ENCODE measurements at regions not wholly inside any gene's neighbourhood (a gene's known extent, or its start where the extent isn't known, plus 50 kb on each side); places are given as distances from the start of the nearest gene placed in this dataset.

DNA sequence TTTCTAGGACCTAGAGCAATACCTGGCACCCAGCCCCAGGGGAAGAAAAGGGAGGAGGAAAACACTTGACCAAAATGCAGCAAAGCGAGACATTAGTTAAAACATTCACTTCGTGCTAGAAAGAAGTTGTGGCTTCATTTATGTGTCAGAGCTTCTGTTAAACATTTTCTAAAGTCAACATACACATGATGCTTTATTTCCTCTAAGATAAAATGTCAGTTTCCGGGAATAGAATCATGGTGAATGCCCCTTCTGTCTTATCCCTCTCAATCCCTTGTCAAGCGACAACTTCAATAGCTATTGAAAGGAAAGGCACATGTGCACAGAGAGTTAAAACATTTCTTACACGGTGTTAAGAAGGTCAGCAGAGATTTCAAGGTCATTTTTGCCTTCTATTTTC, 404.6 kb upstream of the CWC22 start:
- no peak overlapping the region for H3K4me3 ChIP-seq (replicated peaks in 1 of 2; ENCODE audit: low read depth in 2 of 2, low read length in 2 of 2)
- peak in 1 of 2 donors; percentile 11 for DNase-seq (ENCODE audit: low read depth in 2 of 2)
- TF ChIP-seq, protein P1, sequence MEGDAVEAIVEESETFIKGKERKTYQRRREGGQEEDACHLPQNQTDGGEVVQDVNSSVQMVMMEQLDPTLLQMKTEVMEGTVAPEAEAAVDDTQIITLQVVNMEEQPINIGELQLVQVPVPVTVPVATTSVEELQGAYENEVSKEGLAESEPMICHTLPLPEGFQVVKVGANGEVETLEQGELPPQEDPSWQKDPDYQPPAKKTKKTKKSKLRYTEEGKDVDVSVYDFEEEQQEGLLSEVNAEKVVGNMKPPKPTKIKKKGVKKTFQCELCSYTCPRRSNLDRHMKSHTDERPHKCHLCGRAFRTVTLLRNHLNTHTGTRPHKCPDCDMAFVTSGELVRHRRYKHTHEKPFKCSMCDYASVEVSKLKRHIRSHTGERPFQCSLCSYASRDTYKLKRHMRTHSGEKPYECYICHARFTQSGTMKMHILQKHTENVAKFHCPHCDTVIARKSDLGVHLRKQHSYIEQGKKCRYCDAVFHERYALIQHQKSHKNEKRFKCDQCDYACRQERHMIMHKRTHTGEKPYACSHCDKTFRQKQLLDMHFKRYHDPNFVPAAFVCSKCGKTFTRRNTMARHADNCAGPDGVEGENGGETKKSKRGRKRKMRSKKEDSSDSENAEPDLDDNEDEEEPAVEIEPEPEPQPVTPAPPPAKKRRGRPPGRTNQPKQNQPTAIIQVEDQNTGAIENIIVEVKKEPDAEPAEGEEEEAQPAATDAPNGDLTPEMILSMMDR (IDR thresholded peaks at IDR 0.05; ENCODE audit: low read depth, low read length) = no peak

DNA sequence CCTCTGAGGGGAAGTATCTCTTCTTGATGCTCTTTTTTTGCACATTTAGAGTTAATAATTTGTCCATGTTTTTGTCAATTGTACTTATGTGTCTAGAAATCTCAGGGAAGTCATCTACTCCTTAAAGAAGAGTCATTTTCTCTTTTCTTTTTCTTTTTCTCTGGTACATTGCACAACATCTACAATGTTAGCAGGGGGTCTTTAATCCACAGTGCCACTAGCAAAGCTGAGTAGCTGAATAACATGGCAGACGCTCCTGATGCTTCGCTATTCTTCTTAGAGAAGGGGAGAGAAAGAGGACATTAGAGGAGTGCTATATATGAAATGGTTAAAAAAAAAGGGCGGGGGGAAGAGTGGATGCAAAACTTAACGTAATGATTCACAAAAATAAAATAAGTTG, 399.6 kb upstream of the CWC22 start:
- no peak for DNase-seq (ENCODE audit: low read depth in 2 of 2)
- TF ChIP-seq, protein P1 (IDR thresholded peaks at IDR 0.05; ENCODE audit: low read depth, low read length) = no peak
- H3K4me3 ChIP-seq (replicated peaks in 1 of 2; ENCODE audit: low read depth in 2 of 2, low read length in 2 of 2) = no peak overlapping the region

DNA sequence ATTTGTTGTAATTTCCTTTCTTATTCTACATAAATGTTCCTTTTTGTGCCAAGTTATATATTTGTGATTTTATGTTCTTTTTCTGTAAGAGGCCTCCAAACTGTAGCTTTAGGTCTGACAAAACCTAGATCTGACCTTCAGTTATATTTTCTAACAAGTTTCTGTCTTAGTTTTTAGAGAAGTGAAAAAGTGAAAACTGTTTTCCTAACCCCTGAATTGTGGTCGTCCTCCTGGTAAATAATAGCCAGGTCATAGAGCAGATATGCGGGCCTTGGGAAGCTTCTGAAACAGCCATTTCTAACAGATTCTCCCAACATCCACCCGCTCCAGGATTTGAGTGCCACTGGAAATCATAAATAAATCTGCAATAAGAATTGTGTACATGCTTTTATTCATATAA, 398.4 kb upstream of the CWC22 start:
- H3K4me3 ChIP-seq (replicated peaks in 1 of 2; ENCODE audit: low read depth in 2 of 2, low read length in 2 of 2) = no peak overlapping the region
- DNase-seq (ENCODE audit: low read depth in 2 of 2) = no peak
- TF ChIP-seq, protein P1 (IDR thresholded peaks at IDR 0.05; ENCODE audit: low read depth, low read length) = no peak

DNA sequence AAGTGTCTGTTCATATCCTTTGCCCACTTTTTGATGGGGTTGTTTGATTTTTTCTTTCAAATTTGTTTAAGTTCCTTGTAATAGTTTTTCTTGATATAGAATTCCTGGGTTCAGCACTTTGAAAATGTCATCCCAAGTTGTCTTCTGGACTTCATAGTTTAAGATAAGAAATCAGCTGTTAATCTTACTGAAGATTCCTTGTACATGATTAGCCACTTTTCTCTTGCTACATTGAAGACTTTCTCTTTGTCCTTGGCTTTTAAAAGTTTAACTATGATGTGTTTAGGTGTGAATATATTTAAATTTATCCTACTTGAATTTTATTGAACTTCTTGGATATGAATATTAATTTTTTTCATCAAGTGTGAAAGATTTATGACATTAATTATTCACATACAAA, 387.2 kb upstream of the CWC22 start:
- no peak for DNase-seq (ENCODE audit: low read depth in 2 of 2)
- TF ChIP-seq, protein P1 (IDR thresholded peaks at IDR 0.05; ENCODE audit: low read depth, low read length) = no peak
- H3K4me3 ChIP-seq (replicated peaks in 1 of 2; ENCODE audit: low read depth in 2 of 2, low read length in 2 of 2) = no peak overlapping the region

DNA sequence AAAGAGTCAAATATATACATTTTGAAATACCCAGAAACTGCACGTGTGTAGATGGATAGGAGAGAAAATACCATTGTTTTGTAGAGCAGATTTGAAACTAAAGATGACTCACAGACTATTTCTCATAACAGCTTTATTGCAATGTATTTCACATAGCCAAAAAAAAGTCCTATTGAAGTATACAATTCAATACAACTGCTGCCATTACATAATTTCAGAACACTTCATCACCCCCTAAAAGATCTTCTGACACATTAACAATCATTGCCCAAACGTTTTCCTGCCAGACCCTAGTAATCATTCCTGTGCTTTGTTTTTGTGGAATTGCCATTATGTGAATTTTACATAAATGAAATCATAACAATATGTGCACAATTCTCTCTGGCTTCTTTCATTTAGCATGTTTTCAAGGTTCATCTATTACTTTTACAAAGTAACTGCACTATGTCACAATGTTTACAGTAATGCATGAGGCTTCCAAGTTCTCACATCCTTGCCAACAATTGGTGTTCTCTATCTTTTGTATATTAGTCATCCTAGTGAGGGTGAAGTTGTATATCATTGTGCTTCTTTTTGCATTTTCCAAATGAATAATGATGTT, 378.6 kb upstream of the CWC22 start:
- TF ChIP-seq, protein P1 (IDR thresholded peaks at IDR 0.05; ENCODE audit: low read depth, low read length) = no peak
- H3K4me3 ChIP-seq (replicated peaks in 1 of 2; ENCODE audit: low read depth in 2 of 2, low read length in 2 of 2) = no peak overlapping the region
- peak; percentile 87 to 88 for DNase-seq (ENCODE audit: low read depth in 2 of 2)

DNA sequence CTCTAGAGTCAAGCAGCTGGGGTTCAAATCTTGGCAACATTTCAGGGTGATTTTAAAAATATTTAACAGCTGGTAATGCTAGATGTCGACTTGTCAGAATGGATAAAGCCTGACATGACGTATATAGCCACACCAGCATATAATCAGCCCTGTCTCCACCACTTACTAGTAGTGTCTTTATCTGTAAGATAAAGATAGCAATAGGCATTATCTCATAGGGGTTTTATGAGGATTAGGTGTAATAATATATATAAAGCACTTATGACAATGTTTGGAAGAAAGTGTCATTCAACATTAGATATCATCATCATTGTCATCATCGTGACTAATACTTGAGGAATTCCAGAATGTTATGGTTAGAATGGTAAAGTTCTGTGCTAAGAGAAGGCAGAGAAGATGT, 369.0 kb upstream of the CWC22 start:
- TF ChIP-seq, protein P1 (IDR thresholded peaks at IDR 0.05; ENCODE audit: low read depth, low read length) = no peak
- H3K4me3 ChIP-seq (replicated peaks in 1 of 2; ENCODE audit: low read depth in 2 of 2, low read length in 2 of 2) = no peak overlapping the region
- peak; percentile 28 to 45 for DNase-seq (ENCODE audit: low read depth in 2 of 2)

All from cardiac fibroblast (primary cell).